SK-N-SH treated with all-trans-retinoic acid at 6 μM for 48 hours (cell line): ENCODE measurements at regions not wholly inside any gene's neighbourhood (a gene's known extent, or its start where the extent isn't known, plus 50 kb on each side); places are given as distances from the start of the nearest gene placed in this dataset.

Experiments used
- ATAC-seq: fragments of 200-7000 bp; cut with Tn5 transposase; 3 replicates; pipeline ENCODE4 v1.9.1; 2020; ENCODE audit warnings: mild to moderate bottlenecking, moderate library complexity
- ARNTL ChIP-seq: fragments of 450-650 bp; formaldehyde crosslinking; IDR thresholded peaks from 2 replicates; pipeline ENCODE4 v1.5.0; 2020; ENCODE audit warnings: low read depth, mild to moderate bottlenecking, moderate library complexity, borderline replicate concordance
- BACH2 ChIP-seq: fragments of 250-450 bp; sonication (Bioruptor Pico); IDR thresholded peaks from 2 replicates; pipeline ENCODE4 v1.9.0; 2021; ENCODE audit warnings: mild to moderate bottlenecking, borderline replicate concordance
- CREB5 ChIP-seq: fragments of 250-450 bp; sonication (Bioruptor Pico); IDR thresholded peaks from 2 replicates; pipeline ENCODE4 v1.5.1; 2020; ENCODE audit warnings: low read depth, mild to moderate bottlenecking, moderate library complexity
- CSDC2 ChIP-seq: fragments of 250-450 bp; sonication (Bioruptor Pico); IDR thresholded peaks from 2 replicates; pipeline ENCODE4 v1.5.0; 2020; ENCODE audit warnings: mild to moderate bottlenecking, moderate library complexity
- CSRNP3 ChIP-seq: fragments of 250-450 bp; sonication (Bioruptor Pico); IDR thresholded peaks from 2 replicates; pipeline ENCODE4 v1.5.1; 2021; ENCODE audit warnings: mild to moderate bottlenecking, moderate library complexity
- ESRRG ChIP-seq: fragments of 250-450 bp; sonication (Bioruptor Pico); IDR thresholded peaks from 2 replicates; pipeline ENCODE4 v1.6.1; 2021; ENCODE audit warnings: mild to moderate bottlenecking
- GLIS3 ChIP-seq: fragments of 250-450 bp; sonication (Bioruptor Pico); IDR thresholded peaks from 2 replicates; pipeline ENCODE4 v1.5.0; 2020; ENCODE audit warnings: mild to moderate bottlenecking, moderate library complexity
- ISL1 ChIP-seq: fragments of 250-450 bp; sonication (Bioruptor Pico); IDR thresholded peaks from 2 replicates; pipeline ENCODE4 v2.1.2; 2022; ENCODE audit warnings: mild to moderate bottlenecking, moderate library complexity
- OSR1 ChIP-seq: fragments of 250-450 bp; sonication (Bioruptor Pico); IDR thresholded peaks from 2 replicates; pipeline ENCODE4 v1.8.0; 2022; ENCODE audit warnings: moderate library complexity, mild to moderate bottlenecking, inconsistent platforms
- PPARA ChIP-seq: fragments of 250-450 bp; sonication (Bioruptor Pico); IDR thresholded peaks from 2 replicates; pipeline ENCODE4 v1.5.0; 2020; ENCODE audit warnings: mild to moderate bottlenecking, borderline replicate concordance
- RARB ChIP-seq: fragments of 250-450 bp; sonication (Bioruptor Pico); IDR thresholded peaks from 2 replicates; pipeline ENCODE4 v1.8.0; 2021; ENCODE audit warnings: mild to moderate bottlenecking, moderate library complexity
- SNAI2 ChIP-seq: fragments of 250-450 bp; sonication (Bioruptor Pico); IDR thresholded peaks from 2 replicates; pipeline ENCODE4 v1.5.0; 2020; ENCODE audit warnings: mild to moderate bottlenecking, moderate library complexity
- TCF4 ChIP-seq: fragments of 250-450 bp; sonication (Bioruptor Pico); IDR thresholded peaks from 2 replicates; pipeline ENCODE4 v1.8.0; 2021; ENCODE audit warnings: mild to moderate bottlenecking, moderate library complexity, borderline replicate concordance
- TOX ChIP-seq: fragments of 250-450 bp; sonication (Bioruptor Pico); IDR thresholded peaks from 2 replicates; pipeline ENCODE4 v1.8.0; 2021; ENCODE audit warnings: mild to moderate bottlenecking, moderate library complexity, borderline replicate concordance
- ZC3H10 ChIP-seq: fragments of 250-450 bp; sonication (Bioruptor Pico); IDR thresholded peaks from 2 replicates; pipeline ENCODE4 v1.5.1; 2021; ENCODE audit warnings: mild to moderate bottlenecking, moderate library complexity
- ZFP3 ChIP-seq: fragments of 250-450 bp; sonication (Bioruptor Pico); IDR thresholded peaks from 2 replicates; pipeline ENCODE4 v1.5.0; 2020; ENCODE audit warnings: mild to moderate bottlenecking, moderate library complexity
- ZFP30 ChIP-seq: fragments of 450-650 bp; formaldehyde crosslinking; IDR thresholded peaks from 2 replicates; pipeline ENCODE4 v1.5.0; 2022; ENCODE audit warnings: mild to moderate bottlenecking, moderate library complexity
- ZNF565 ChIP-seq: fragments of 450-650 bp; formaldehyde crosslinking; conservative IDR thresholded peaks from 2 replicates; pipeline ENCODE4 v1.5.0; 2020; ENCODE audit warnings: low read depth, mild to moderate bottlenecking, moderate library complexity
- ZNF70 ChIP-seq: fragments of 450-650 bp; formaldehyde crosslinking; IDR thresholded peaks from 2 replicates; pipeline ENCODE4 v1.5.0; 2020; ENCODE audit warnings: mild to moderate bottlenecking, moderate library complexity
- ZNF8 ChIP-seq: fragments of 450-650 bp; formaldehyde crosslinking; IDR thresholded peaks from 2 replicates; pipeline ENCODE4 v1.5.0; 2020; ENCODE audit warnings: mild to moderate bottlenecking, moderate library complexity
- TF ChIP-seq, protein P1 (sequence below): fragments of 250-450 bp; sonication (Bioruptor Pico); IDR thresholded peaks from 2 replicates; pipeline ENCODE4 v1.8.0; 2020; ENCODE audit warnings: mild to moderate bottlenecking, moderate library complexity, borderline replicate concordance
- TF ChIP-seq, protein P2 (sequence below): fragments of 250-450 bp; sonication (Bioruptor Pico); IDR thresholded peaks from 2 replicates; pipeline ENCODE4 v1.5.0; 2020; ENCODE audit warnings: mild to moderate bottlenecking, moderate library complexity

DNA sequence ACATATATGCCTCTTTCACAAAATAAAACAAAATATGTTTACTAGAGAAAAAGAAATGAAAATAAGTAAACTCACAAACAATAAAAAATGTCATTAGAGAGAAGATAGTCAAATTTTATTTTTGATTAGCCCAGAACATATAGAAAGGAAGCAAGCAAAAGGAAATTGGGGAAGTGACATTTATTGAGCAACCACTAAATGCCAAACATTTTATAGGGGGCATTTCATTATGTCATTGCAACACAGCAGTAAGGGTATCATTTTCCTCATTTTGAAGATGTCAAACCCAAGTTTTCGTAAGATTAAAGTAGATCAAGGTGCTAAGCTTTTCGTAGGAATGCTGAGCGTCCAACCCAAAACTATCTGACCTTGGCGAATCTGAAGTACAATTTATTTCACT, 1331.5 kb upstream of the PABPC4L start (continued):
- TF ChIP-seq CSRNP3 (CRISPR knock-in tag): no peak
- no peak for TF ChIP-seq ZNF8 (CRISPR knock-in tag)
- TF ChIP-seq OSR1: no peak
- TF ChIP-seq ISL1 (CRISPR knock-in tag): no peak
- TF ChIP-seq BACH2 (CRISPR knock-in tag): no peak
- TF ChIP-seq ESRRG (CRISPR knock-in tag): no peak
- no peak for TF ChIP-seq ZC3H10 (CRISPR knock-in tag)
- TF ChIP-seq TOX (CRISPR knock-in tag): no peak

- TF ChIP-seq, protein P1, sequence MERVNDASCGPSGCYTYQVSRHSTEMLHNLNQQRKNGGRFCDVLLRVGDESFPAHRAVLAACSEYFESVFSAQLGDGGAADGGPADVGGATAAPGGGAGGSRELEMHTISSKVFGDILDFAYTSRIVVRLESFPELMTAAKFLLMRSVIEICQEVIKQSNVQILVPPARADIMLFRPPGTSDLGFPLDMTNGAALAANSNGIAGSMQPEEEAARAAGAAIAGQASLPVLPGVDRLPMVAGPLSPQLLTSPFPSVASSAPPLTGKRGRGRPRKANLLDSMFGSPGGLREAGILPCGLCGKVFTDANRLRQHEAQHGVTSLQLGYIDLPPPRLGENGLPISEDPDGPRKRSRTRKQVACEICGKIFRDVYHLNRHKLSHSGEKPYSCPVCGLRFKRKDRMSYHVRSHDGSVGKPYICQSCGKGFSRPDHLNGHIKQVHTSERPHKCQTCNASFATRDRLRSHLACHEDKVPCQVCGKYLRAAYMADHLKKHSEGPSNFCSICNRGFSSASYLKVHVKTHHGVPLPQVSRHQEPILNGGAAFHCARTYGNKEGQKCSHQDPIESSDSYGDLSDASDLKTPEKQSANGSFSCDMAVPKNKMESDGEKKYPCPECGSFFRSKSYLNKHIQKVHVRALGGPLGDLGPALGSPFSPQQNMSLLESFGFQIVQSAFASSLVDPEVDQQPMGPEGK (CRISPR knock-in tag): no peak
- TF ChIP-seq TCF4 (CRISPR knock-in tag): peak; percentile 42; the same call in 1 of the 2 replicates
- no peak for TF ChIP-seq ZNF8 (CRISPR knock-in tag)
- no peak for TF ChIP-seq OSR1
- ATAC-seq: no peak
Measured at GRCh38 chr4:135532132-135532531, 1330.5 kb upstream of the PABPC4L start.

DNA sequence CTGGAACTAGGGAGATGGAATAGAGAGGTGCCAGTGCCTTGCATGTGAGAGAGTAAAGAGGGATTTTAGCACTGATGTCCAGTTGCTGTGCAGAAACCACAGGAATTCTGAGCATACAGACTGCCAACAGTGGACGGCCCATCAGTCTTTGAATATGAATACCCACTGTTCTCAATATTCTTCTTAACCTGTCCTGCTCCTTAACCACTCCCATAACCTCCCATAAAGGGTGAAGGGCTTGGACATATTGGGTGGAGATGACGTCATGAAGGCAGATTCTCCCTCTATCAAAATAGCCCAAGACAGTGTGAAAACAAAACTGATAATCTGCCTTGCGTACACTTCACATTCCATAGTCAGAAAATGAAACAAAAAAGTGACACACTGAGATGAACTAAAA, 1313.7 kb upstream of the PABPC4L start:
- no peak for TF ChIP-seq CREB5 (CRISPR knock-in tag)
- no peak for TF ChIP-seq TCF4 (CRISPR knock-in tag)
- no peak for TF ChIP-seq ZNF70 (CRISPR knock-in tag)
- no peak for TF ChIP-seq CSDC2 (CRISPR knock-in tag)
- no peak for TF ChIP-seq ZFP3 (CRISPR knock-in tag)
- no peak for TF ChIP-seq OSR1
- TF ChIP-seq, all 23 proteins: peak for 0
- no peak for ATAC-seq

GRCh38 chr4:135510582-135510981, 1309.0 kb upstream of the PABPC4L start:
- ATAC-seq: no peak
- no peak for TF ChIP-seq CSRNP3 (CRISPR knock-in tag)
- TF ChIP-seq, protein P1 (CRISPR knock-in tag): no peak
- TF ChIP-seq CREB5 (CRISPR knock-in tag): no peak
- no peak for TF ChIP-seq ARNTL (CRISPR knock-in tag)
- no peak for TF ChIP-seq ZNF8 (CRISPR knock-in tag)
- TF ChIP-seq PPARA (CRISPR knock-in tag): no peak
- TF ChIP-seq ZNF70 (CRISPR knock-in tag): no peak
- no peak for TF ChIP-seq RARB (CRISPR knock-in tag)
- no peak for TF ChIP-seq BACH2 (CRISPR knock-in tag)
- TF ChIP-seq TOX (CRISPR knock-in tag): no peak
- TF ChIP-seq ESRRG (CRISPR knock-in tag): no peak
- TF ChIP-seq, protein P2, sequence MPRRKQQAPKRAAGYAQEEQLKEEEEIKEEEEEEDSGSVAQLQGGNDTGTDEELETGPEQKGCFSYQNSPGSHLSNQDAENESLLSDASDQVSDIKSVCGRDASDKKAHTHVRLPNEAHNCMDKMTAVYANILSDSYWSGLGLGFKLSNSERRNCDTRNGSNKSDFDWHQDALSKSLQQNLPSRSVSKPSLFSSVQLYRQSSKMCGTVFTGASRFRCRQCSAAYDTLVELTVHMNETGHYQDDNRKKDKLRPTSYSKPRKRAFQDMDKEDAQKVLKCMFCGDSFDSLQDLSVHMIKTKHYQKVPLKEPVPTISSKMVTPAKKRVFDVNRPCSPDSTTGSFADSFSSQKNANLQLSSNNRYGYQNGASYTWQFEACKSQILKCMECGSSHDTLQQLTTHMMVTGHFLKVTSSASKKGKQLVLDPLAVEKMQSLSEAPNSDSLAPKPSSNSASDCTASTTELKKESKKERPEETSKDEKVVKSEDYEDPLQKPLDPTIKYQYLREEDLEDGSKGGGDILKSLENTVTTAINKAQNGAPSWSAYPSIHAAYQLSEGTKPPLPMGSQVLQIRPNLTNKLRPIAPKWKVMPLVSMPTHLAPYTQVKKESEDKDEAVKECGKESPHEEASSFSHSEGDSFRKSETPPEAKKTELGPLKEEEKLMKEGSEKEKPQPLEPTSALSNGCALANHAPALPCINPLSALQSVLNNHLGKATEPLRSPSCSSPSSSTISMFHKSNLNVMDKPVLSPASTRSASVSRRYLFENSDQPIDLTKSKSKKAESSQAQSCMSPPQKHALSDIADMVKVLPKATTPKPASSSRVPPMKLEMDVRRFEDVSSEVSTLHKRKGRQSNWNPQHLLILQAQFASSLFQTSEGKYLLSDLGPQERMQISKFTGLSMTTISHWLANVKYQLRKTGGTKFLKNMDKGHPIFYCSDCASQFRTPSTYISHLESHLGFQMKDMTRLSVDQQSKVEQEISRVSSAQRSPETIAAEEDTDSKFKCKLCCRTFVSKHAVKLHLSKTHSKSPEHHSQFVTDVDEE: no peak
- TF ChIP-seq ZC3H10 (CRISPR knock-in tag): no peak
- no peak for TF ChIP-seq TCF4 (CRISPR knock-in tag)
- no peak for TF ChIP-seq GLIS3 (CRISPR knock-in tag)
- TF ChIP-seq SNAI2 (CRISPR knock-in tag): no peak
- TF ChIP-seq ZNF565 (CRISPR knock-in tag): no peak
- TF ChIP-seq CSDC2 (CRISPR knock-in tag): no peak
- TF ChIP-seq ZFP30 (CRISPR knock-in tag): no peak
- no peak for TF ChIP-seq ISL1 (CRISPR knock-in tag)
